ENCODE measurements at regions not wholly inside any gene's neighbourhood (a gene's known extent, or its start where the extent isn't known, plus 50 kb on each side); places are given as distances from the start of the nearest gene placed in this dataset.

GRCh38 chr18:46269275-46269674 lies 165.1 kb downstream of the HAUS1 start:
- ChIA-PET CTCF (ENCODE audit: partially characterized antibody) (interaction anchor here (0.7 to 4.0 kb wide), 2 partner anchors 11 to 66 kb away, joined by 3 to 23 read pairs; no protein-coding TSS in a partner anchor), POLR2A (ENCODE audit: partially characterized antibody) (no interaction called here)
- no peak for FAIRE-seq
- Histone ChIP-seq H2BK20ac (ENCODE audit: low read length) (no peak overlapping the region), H3K56ac (replicated peaks; ENCODE audit: insufficient read length, low read depth, low read length) (no peak overlapping the region), H3K36me3 (ENCODE audit: control insufficient read depth in 2 of 4, insufficient read depth in 4 of 4, low read length in 3 of 4) (no peaks in the 10 kb centered on the region), H2BK5ac (ENCODE audit: low read depth, low read length) (no peak overlapping the region), H4K5ac (ENCODE audit: insufficient read length, low read depth, low read length) (no peak overlapping the region), H2BK120ac (replicated peaks; ENCODE audit: low read depth, low read length) (no peak overlapping the region), H3K9me3 (ENCODE audit: insufficient read depth in 2 of 2, low read depth in 1 of 2, low read length in 1 of 2) (no peaks in the 10 kb centered on the region), H3K79me2 (ENCODE audit: control insufficient read depth in 1 of 2, insufficient read depth in 2 of 2, low read length in 2 of 2) (no peaks in the 10 kb centered on the region), H4K91ac (replicated peaks; ENCODE audit: insufficient read length, low read length) (no peak overlapping the region), H2BK15ac (ENCODE audit: low read length) (no peak overlapping the region), H3K27me3 (replicated peaks in 1 of 4; ENCODE audit: control insufficient read depth in 3 of 4, extremely low read depth in 1 of 4, insufficient read depth in 3 of 4, low read length in 3 of 4) (no peaks in the 10 kb centered on the region), H3K79me1 (ENCODE audit: low read depth, low read length) (no peaks in the 10 kb centered on the region), H4K20me1 (replicated peaks in 1 of 2; ENCODE audit: control insufficient read depth in 1 of 2, insufficient read depth in 2 of 2, low read length in 2 of 2) (no peaks in the 10 kb centered on the region), H2BK12ac (ENCODE audit: low read depth, low read length) (no peak overlapping the region), H3K23ac (ENCODE audit: insufficient read length) (no peak overlapping the region), H3K4me2 (ENCODE audit: insufficient read depth in 1 of 2, low read depth in 2 of 2, low read length in 2 of 2) (no peak overlapping the region), H3K4me1 (replicated peaks in 1 of 4; ENCODE audit: control insufficient read depth in 3 of 4, insufficient read depth in 4 of 4, low read length in 3 of 4) (peaks cover 6 to 15% (median 15%) of the 10 kb centered on the region in 4 experiments), H3K27ac (ENCODE audit: low read depth, low read length) (no peak overlapping the region), H4K8ac (ENCODE audit: extremely low read depth, insufficient read depth, low read length) (no peak overlapping the region), H3K18ac (ENCODE audit: extremely low read depth, low read length) (no peak overlapping the region), H2AFZ (ENCODE audit: low read length) (no peak overlapping the region), H3K9ac (replicated peaks in 1 of 4; ENCODE audit: extremely low read depth in 1 of 4, low read depth in 3 of 4, low read length in 3 of 4) (no peak overlapping the region), H2AK5ac (ENCODE audit: low read depth, low read length) (no peak overlapping the region), H3K23me2 (ENCODE audit: low read depth, low read length) (no peaks in the 10 kb centered on the region), H3K14ac (ENCODE audit: insufficient read length) (no peak overlapping the region), H3K4me3 (ENCODE audit: extremely low read depth in 1 of 4, insufficient read depth in 2 of 4, low read depth in 3 of 4, low read length in 4 of 4) (no peak overlapping the region), H3K4ac (replicated peaks; ENCODE audit: insufficient read length, low read depth, low read length) (no peak overlapping the region)
- no peak for DNase-seq (ENCODE audit: low read depth in 1 of 2, low spot score in 2 of 2)
- WGBS, 2 experiments (ENCODE audit: extremely low coverage in 1 of 2, insufficient coverage in 1 of 2, insufficient read length in 1 of 2, insufficient replicate concordance in 2 of 2, low coverage in 1 of 2, low lambda C conversion rate in 2 of 2, missing lambda C conversion rate in 1 of 2): 76% methylated on average over 1 of the region's 1 CpG; no CpG with 5 or more reads in 1 of the 2 experiments
- no peak for TF ChIP-seq YY1 (IDR thresholded peaks at IDR 0.05; ENCODE audit: low read depth, low read length)
- no peak for TF ChIP-seq TEAD4 (IDR thresholded peaks at IDR 0.05; ENCODE audit: low read depth, low read length)
- TF ChIP-seq FOSL1 (IDR thresholded peaks at IDR 0.05; ENCODE audit: insufficient read depth, low read depth, low read length): no peak
- no peak for TF ChIP-seq PHF8 (conservative IDR thresholded peaks at IDR 0.05; ENCODE audit: low read depth, low read length)
- no peak for TF ChIP-seq CBX8 (IDR thresholded peaks at IDR 0.05; ENCODE audit: borderline replicate concordance, low read depth, low read length)
- TF ChIP-seq CTBP2 (IDR thresholded peaks at IDR 0.05; ENCODE audit: borderline replicate concordance, insufficient read depth, insufficient read length, low read length): no peak
- TF ChIP-seq SIX5 (IDR thresholded peaks at IDR 0.05; ENCODE audit: low read depth, low read length): no peak
- no peak for TF ChIP-seq TCF12 (IDR thresholded peaks at IDR 0.05; ENCODE audit: low read depth, low read length)
- no peak for TF ChIP-seq RBBP5 (IDR thresholded peaks at IDR 0.05; ENCODE audit: borderline replicate concordance, low read depth, low read length)
- TF ChIP-seq JUN (IDR thresholded peaks at IDR 0.05; ENCODE audit: low read depth, low read length): no peak
- no peak for TF ChIP-seq GTF2F1 (IDR thresholded peaks at IDR 0.05; ENCODE audit: borderline replicate concordance, low read depth, low read length)
- TF ChIP-seq TAF1 (IDR thresholded peaks at IDR 0.05; ENCODE audit: low read depth, low read length): no peak
- no peak for TF ChIP-seq TAF7 (optimal IDR thresholded peaks at IDR 0.05; ENCODE audit: borderline replicate concordance, low read depth, low read length)
- TF ChIP-seq ATF2 (IDR thresholded peaks at IDR 0.05; ENCODE audit: low read length): no peak

Measured in H1 (cell line).